HEK293 (cell line): ENCODE measurements at regions not wholly inside any gene's neighbourhood (a gene's known extent, or its start where the extent isn't known, plus 50 kb on each side); places are given as distances from the start of the nearest gene placed in this dataset.

Source experiments
- ATF2 ChIP-seq: fragments of 450-650 bp; formaldehyde crosslinking; IDR thresholded peaks from 2 replicates; pipeline ENCODE4 v1.5.1; 2016; ENCODE audit warnings: missing biosample characterization, missing genetic modification characterization, low read depth
- CTCF ChIP-seq: fragments of 450-650 bp; formaldehyde crosslinking; IDR thresholded peaks from 2 replicates; pipeline ENCODE4 v1.5.1; 2016; ENCODE audit warnings: missing biosample characterization, missing genetic modification characterization
- HOXA7 ChIP-seq: sonication (generic); formaldehyde crosslinking; IDR thresholded peaks from 2 replicates; pipeline ENCODE4 v1.8.1; 2022; ENCODE audit warnings: missing genetic modification reagents, borderline replicate concordance
- SCRT2 ChIP-seq: fragments of 450-650 bp; formaldehyde crosslinking; IDR thresholded peaks from 2 replicates; pipeline ENCODE4 v1.5.1; 2016; ENCODE audit warnings: missing biosample characterization, missing genetic modification characterization
- ZBTB11 ChIP-seq: fragments of 450-650 bp; formaldehyde crosslinking; conservative IDR thresholded peaks from 2 replicates; pipeline ENCODE4 v1.5.1; 2016; ENCODE audit warnings: low read depth, missing biosample characterization, missing genetic modification characterization
- ZBTB7A ChIP-seq: fragments of 450-650 bp; formaldehyde crosslinking; IDR thresholded peaks from 2 replicates; pipeline ENCODE4 v1.5.1; 2016; ENCODE audit warnings: low read depth, missing biosample characterization, missing genetic modification characterization
- ZBTB8A ChIP-seq: fragments of 450-650 bp; formaldehyde crosslinking; IDR thresholded peaks from 2 replicates; pipeline ENCODE4 v1.5.1; 2016; ENCODE audit warnings: missing biosample characterization, missing genetic modification characterization
- ZNF174 ChIP-seq: fragments of 450-650 bp; formaldehyde crosslinking; IDR thresholded peaks from 2 replicates; pipeline ENCODE4 v1.5.0; 2017; ENCODE audit warnings: missing biosample characterization, mild to moderate bottlenecking, missing genetic modification characterization
- ZNF239 ChIP-seq: fragments of 450-650 bp; formaldehyde crosslinking; IDR thresholded peaks from 2 replicates; pipeline ENCODE4 v1.5.1; 2016; ENCODE audit warnings: missing biosample characterization, missing genetic modification characterization
- ZNF280D ChIP-seq: fragments of 450-650 bp; formaldehyde crosslinking; IDR thresholded peaks from 2 replicates; pipeline ENCODE4 v1.5.1; 2016; ENCODE audit warnings: missing biosample characterization, missing genetic modification characterization
- ZNF37A ChIP-seq: fragments of 450-650 bp; IDR thresholded peaks from 2 replicates; pipeline ENCODE4 v1.5.1; 2018; ENCODE audit warnings: missing biosample characterization, missing genetic modification characterization
- ZNF747 ChIP-seq: fragments of 450-650 bp; formaldehyde crosslinking; IDR thresholded peaks from 2 replicates; pipeline ENCODE4 v1.5.1; 2016; ENCODE audit warnings: missing biosample characterization, missing genetic modification characterization

GRCh38 chr19:5254543-5254942, 86.1 kb downstream of the PTPRS start:
- TF ChIP-seq CTCF (tag by site-specific recombination) (no peak), SCRT2 (tag by site-specific recombination) (no peak), HOXA7 (no peak), ZBTB11 (tag by site-specific recombination) (no peak), ZBTB8A (tag by site-specific recombination) (no peak), ATF2 (tag by site-specific recombination) (no peak), ZNF747 (tag by site-specific recombination) (no peak), ZBTB7A (tag by site-specific recombination) (no peak), ZNF37A (tag by site-specific recombination) (no peak), ZNF280D (tag by site-specific recombination) (no peak), ZNF174 (tag by site-specific recombination) (no peak), ZNF239 (tag by site-specific recombination) (no peak)
